ENCODE measurements at regions not wholly inside any gene's neighbourhood (a gene's known extent, or its start where the extent isn't known, plus 50 kb on each side); places are given as distances from the start of the nearest gene placed in this dataset.

GRCh38 chr10:2856598-2856997, 210.8 kb upstream of the PFKP start (continued):
- TF ChIP-seq, protein P1, sequence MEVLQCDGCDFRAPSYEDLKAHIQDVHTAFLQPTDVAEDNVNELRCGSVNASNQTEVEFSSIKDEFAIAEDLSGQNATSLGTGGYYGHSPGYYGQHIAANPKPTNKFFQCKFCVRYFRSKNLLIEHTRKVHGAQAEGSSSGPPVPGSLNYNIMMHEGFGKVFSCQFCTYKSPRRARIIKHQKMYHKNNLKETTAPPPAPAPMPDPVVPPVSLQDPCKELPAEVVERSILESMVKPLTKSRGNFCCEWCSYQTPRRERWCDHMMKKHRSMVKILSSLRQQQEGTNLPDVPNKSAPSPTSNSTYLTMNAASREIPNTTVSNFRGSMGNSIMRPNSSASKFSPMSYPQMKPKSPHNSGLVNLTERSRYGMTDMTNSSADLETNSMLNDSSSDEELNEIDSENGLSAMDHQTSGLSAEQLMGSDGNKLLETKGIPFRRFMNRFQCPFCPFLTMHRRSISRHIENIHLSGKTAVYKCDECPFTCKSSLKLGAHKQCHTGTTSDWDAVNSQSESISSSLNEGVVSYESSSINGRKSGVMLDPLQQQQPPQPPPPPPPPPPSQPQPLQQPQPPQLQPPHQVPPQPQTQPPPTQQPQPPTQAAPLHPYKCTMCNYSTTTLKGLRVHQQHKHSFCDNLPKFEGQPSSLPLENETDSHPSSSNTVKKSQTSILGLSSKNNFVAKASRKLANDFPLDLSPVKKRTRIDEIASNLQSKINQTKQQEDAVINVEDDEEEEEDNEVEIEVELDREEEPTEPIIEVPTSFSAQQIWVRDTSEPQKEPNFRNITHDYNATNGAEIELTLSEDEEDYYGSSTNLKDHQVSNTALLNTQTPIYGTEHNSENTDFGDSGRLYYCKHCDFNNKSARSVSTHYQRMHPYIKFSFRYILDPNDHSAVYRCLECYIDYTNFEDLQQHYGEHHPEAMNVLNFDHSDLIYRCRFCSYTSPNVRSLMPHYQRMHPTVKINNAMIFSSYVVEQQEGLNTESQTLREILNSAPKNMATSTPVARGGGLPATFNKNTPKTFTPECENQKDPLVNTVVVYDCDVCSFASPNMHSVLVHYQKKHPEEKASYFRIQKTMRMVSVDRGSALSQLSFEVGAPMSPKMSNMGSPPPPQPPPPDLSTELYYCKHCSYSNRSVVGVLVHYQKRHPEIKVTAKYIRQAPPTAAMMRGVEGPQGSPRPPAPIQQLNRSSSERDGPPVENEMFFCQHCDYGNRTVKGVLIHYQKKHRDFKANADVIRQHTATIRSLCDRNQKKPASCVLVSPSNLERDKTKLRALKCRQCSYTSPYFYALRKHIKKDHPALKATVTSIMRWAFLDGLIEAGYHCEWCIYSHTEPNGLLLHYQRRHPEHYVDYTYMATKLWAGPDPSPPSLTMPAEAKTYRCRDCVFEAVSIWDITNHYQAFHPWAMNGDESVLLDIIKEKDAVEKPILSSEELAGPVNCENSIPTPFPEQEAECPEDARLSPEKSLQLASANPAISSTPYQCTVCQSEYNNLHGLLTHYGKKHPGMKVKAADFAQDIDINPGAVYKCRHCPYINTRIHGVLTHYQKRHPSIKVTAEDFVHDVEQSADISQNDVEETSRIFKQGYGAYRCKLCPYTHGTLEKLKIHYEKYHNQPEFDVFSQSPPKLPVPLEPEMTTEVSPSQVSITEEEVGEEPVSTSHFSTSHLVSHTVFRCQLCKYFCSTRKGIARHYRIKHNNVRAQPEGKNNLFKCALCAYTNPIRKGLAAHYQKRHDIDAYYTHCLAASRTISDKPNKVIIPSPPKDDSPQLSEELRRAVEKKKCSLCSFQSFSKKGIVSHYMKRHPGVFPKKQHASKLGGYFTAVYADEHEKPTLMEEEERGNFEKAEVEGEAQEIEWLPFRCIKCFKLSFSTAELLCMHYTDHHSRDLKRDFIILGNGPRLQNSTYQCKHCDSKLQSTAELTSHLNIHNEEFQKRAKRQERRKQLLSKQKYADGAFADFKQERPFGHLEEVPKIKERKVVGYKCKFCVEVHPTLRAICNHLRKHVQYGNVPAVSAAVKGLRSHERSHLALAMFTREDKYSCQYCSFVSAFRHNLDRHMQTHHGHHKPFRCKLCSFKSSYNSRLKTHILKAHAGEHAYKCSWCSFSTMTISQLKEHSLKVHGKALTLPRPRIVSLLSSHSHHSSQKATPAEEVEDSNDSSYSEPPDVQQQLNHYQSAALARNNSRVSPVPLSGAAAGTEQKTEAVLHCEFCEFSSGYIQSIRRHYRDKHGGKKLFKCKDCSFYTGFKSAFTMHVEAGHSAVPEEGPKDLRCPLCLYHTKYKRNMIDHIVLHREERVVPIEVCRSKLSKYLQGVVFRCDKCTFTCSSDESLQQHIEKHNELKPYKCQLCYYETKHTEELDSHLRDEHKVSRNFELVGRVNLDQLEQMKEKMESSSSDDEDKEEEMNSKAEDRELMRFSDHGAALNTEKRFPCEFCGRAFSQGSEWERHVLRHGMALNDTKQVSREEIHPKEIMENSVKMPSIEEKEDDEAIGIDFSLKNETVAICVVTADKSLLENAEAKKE (CRISPR knock-in tag; IDR thresholded peaks at IDR 0.05): no peak
- TF ChIP-seq, protein P2, sequence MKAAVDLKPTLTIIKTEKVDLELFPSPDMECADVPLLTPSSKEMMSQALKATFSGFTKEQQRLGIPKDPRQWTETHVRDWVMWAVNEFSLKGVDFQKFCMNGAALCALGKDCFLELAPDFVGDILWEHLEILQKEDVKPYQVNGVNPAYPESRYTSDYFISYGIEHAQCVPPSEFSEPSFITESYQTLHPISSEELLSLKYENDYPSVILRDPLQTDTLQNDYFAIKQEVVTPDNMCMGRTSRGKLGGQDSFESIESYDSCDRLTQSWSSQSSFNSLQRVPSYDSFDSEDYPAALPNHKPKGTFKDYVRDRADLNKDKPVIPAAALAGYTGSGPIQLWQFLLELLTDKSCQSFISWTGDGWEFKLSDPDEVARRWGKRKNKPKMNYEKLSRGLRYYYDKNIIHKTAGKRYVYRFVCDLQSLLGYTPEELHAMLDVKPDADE (IDR thresholded peaks at IDR 0.05): no peak
- TF ChIP-seq POLR2AphosphoS5 (IDR thresholded peaks at IDR 0.05; ENCODE audit: low read depth): no peak
- no peak for TF ChIP-seq CREB1 (CRISPR knock-in tag; IDR thresholded peaks at IDR 0.05; ENCODE audit: low read depth)
- TF ChIP-seq EZH2 (IDR thresholded peaks at IDR 0.05; ENCODE audit: low read depth, unreplicated experiment): no peak

- no peak overlapping the region for H2AFZ ChIP-seq
- no peaks in the 10 kb centered on the region for H3F3A ChIP-seq (replicated peaks; ENCODE audit: low read depth)
- Mint-ChIP-seq H3K36me3 (ENCODE audit: low read depth) (no peaks in the 10 kb centered on the region), H3K4me3 (no peak overlapping the region), H3K27ac (no peak overlapping the region; the same call in 1 of the 2 replicates), H3K4me1 (peaks cover 20% of the 10 kb centered on the region), H3K9me3 (no peaks in the 10 kb centered on the region), H3K27me3 (ENCODE audit: insufficient read depth, low read depth, poor library complexity) (peaks cover 2% of the 10 kb centered on the region)
- H3K27ac ChIP-seq (ENCODE audit: low read depth): no peak overlapping the region
- DNase-seq (ENCODE audit: low spot score): no peak
- no peaks in the 10 kb centered on the region for H3K79me2 ChIP-seq (replicated peaks; ENCODE audit: insufficient read depth)
- no peak overlapping the region for H3K4me3 ChIP-seq
- H3K4me1 ChIP-seq (ENCODE audit: insufficient read depth): peaks cover 19% of the 10 kb centered on the region
- H3K27me3 ChIP-seq (ENCODE audit: insufficient read depth): no peaks in the 10 kb centered on the region
- H3K9me2 ChIP-seq (ENCODE audit: insufficient read depth): no peaks in the 10 kb centered on the region
- no peak for ATAC-seq
- no peaks in the 10 kb centered on the region for H4K20me1 ChIP-seq (replicated peaks; ENCODE audit: insufficient read depth)
- H3K4me2 ChIP-seq: no peak overlapping the region
- H3K36me3 ChIP-seq (ENCODE audit: insufficient read depth): no peaks in the 10 kb centered on the region
- TF ChIP-seq EZH2 (IDR thresholded peaks at IDR 0.05; ENCODE audit: low read depth, unreplicated experiment) (no peak), POLR2AphosphoS5 (IDR thresholded peaks at IDR 0.05; ENCODE audit: low read depth) (no peak), REST (IDR thresholded peaks at IDR 0.05; ENCODE audit: unreplicated experiment) (no peak), NANOG (IDR thresholded peaks at IDR 0.05; ENCODE audit: borderline replicate concordance) (no peak), JUNB (IDR thresholded peaks at IDR 0.05; ENCODE audit: unreplicated experiment) (no peak), CTCF (conservative IDR thresholded peaks at IDR 0.05; ENCODE audit: low read depth in 2 of 2) (no peak), ZNF114 (CRISPR knock-in tag; IDR thresholded peaks at IDR 0.05) (no peak), ZNF331 (CRISPR knock-in tag; IDR thresholded peaks at IDR 0.05; ENCODE audit: low read depth) (no peak), EZH2phosphoT487 (IDR thresholded peaks at IDR 0.05; ENCODE audit: unreplicated experiment) (no peak)
Measured at GRCh38 chr10:2852574-2853323, 214.6 kb upstream of the PFKP start.
